GM21619 (cell line): ENCODE measurements at regions not wholly inside any gene's neighbourhood (a gene's known extent, or its start where the extent isn't known, plus 50 kb on each side); places are given as distances from the start of the nearest gene placed in this dataset.

ENCODE experiments used
- ATAC-seq: cut with Tn5 transposase; IDR thresholded peaks from one replicate; pipeline ENCODE4 v1.9.1; 2021; ENCODE audit not compliant: unreplicated experiment

- no peak for ATAC-seq
Measured at GRCh38 chr2:18841248-18842150, 252.1 kb upstream of the NT5C1B start.

- no peak for ATAC-seq
Measured at GRCh38 chr2:18837240-18837639, 247.9 kb upstream of the NT5C1B start.

DNA sequence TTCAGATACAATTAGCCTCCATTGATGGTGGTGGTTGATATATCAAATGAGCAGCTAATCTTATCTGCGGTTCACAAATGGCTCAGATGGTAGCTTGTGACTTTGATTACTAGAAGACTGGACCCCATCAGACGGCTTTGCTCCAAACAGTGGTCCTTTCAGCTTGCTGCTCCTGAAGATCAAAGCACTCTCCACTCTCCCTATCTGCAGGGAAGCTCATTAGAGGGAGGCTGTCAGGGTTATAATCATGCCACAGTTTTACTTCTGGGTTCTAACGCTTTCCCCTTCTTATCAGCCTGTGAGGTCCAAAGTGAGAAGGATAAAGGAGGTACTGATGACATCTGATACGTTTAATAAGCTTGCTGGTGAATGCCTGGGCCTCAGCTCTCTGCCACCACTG is 247.1 kb upstream of the NT5C1B start:
- no peak for ATAC-seq

DNA sequence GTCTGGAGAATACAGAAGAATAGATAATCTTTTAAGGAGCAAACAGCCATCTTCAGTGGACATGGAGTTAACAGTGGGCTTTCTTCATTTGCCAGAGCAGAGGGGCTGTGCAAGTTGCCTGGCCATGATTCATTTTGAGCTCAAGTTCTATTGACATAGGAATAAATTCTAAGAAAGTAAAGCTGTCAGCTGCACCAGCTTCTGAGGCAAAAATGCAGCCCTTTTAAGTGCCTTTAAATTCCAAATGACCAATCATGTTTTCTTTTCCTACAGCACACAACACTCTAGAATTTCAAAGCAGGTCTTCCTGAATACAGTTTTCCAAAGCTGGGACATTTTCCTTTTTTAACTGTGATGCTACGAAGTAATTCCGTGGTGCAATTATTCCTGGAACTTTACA is 246.4 kb upstream of the NT5C1B start:
- no peak for ATAC-seq

- ATAC-seq, result no peak
Measured at GRCh38 chr2:18834341-18834740, 245.0 kb upstream of the NT5C1B start.

- no peak for ATAC-seq
Measured at GRCh38 chr2:18833941-18834340, 244.6 kb upstream of the NT5C1B start.

GRCh38 chr2:18831916-18832510 is 242.6 kb upstream of the NT5C1B start:
- no peak for ATAC-seq

DNA sequence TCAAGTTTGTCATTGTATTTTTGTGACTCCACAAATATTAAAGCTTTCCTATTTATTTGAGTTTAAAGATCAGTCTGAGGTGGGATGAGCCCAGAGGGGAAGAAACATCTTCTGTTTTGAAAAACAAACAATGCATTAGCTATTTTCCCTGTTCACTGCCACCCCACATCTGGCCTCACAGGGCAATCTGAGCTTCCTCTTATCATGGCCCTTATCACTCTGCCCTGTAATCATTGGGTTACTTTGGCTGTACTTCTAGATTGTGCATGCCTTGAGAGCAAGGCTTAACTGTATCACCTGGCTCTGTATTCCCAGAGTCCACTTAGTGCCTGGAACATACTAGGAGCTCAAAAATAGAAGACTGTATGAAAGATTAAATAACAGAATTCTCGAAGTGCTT is 241.6 kb upstream of the NT5C1B start:
- no peak for ATAC-seq

- no peak for ATAC-seq
Measured at GRCh38 chr2:18829976-18830375, 240.6 kb upstream of the NT5C1B start.

GRCh38 chr2:18829251-18829902 is 240.0 kb upstream of the NT5C1B start:
- no peak for ATAC-seq

DNA sequence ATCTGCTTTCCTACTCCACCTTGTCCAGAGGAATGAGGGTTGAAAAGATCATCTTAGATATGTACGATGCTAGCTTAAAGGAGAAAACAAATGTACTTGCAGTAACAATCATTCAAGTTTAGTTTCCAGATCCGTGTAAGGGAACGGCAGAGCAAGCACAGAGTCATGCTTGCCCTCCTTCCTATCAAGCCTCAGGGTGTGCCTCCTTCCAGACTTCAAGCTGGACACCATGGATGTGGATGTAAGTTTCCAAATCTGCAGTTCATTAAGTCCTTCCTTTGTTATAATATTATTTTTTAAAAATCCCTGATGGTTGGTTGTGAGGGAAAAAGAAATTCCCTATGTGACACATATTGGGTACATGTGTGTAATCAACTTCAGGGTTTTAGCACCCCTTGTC is 238.9 kb upstream of the NT5C1B start:
- ATAC-seq, result no peak

GRCh38 chr2:18825838-18826237 is 236.5 kb upstream of the NT5C1B start:
- ATAC-seq, result no peak

GRCh38 chr2:18824915-18825314 is 235.5 kb upstream of the NT5C1B start:
- ATAC-seq, result no peak

- no peak for ATAC-seq
Measured at GRCh38 chr2:18824325-18824790, 235.0 kb upstream of the NT5C1B start.

DNA sequence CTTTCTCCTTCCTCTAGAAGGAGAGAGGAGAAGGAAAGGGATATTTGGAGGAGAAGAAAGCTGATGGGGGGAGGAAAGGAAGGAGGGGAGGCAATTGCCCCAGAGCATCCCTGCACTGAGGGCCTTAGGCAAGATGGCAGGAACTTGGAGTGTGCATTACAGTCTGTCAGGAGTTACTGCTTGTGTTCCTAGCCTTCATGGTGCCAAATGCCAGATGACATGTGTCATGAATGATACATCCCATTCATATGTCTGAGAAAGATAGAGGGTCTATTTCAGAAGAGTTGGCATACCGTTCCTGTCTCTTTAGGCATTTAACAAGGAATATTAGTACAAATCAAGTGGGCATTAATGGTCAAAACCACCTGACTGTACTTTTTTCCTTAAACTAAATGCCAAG is 232.1 kb upstream of the NT5C1B start:
- no peak for ATAC-seq

- ATAC-seq, result no peak
Measured at GRCh38 chr2:18820966-18821365, 231.6 kb upstream of the NT5C1B start.

DNA sequence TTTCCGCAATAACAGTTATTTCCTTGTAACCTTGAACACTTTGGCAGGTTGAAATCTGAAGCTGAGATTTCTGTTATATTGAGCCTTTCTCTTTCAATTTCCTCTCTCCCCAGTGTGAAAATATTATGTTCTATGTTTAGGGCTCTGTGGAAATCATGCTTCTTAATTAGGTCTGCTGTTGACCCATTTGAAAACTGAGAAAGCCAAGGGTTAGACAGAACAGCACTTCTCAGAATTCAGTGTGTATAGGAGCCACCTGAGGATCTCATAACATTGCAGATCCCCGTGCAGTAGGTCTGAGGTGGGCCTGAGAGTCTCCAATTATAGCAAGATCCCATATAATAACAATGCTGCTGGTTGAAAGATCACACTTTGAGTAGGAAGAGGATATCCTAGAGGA is 230.2 kb upstream of the NT5C1B start:
- no peak for ATAC-seq

- ATAC-seq, result no peak
Measured at GRCh38 chr2:18814387-18814786, 225.0 kb upstream of the NT5C1B start.

DNA sequence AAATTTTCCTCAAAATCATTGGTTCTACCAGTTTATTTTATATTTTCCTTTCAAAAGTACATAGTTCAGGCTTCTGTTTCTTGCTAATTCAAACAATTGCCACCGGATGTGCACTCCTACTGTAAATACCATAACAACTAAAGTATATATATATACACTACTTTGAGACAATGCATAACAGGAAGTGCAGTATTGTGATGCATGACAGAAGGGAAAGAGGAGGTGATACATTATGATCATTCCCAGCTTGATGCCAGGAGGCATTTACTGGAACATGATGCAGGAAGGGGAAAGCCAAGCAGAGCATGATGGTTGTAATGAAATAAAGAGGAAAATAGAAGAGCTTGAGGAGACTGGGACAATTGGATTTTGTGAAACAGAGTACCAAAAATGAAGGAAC is 215.2 kb upstream of the NT5C1B start:
- no peak for ATAC-seq

DNA sequence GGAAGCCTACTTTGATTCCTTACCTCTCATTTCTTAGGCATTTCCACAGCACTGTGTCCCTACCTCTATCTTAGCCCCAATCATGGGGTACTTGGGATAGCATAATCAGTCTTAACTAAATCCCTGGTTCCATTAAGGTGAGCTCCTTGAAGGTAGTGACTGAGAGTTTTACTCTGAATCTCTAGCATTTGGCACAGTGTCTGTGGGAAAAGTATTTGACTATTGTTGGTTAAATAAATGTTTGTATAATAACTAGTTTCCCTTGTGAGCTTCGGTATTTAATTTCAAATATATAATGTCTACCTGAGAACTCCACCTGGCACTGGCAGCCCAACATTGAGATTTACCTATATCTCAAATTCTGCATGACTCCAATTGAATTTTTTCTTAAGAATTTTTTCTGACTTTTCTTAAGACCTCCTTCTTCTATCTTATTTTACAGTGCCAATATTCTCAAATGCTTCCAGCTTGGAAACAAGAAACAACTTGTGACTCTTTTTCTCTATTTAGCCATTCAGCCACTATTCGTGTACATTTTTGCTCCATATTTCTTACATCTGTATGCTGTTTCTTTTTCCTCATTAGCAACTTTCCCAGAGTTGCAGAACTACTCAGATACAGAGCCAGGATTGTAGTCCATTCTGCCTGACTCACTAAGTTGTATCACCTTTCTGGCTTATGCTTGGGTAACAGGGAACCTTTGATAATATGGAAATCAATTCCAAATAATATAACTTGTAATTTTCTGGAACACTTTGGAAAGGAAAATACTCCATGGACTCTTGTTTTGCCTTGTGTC is 214.0 kb upstream of the NT5C1B start:
- ATAC-seq, result no peak
